Esophagus squamous epithelium (tissue), 5 donors: ENCODE measurements at regions not wholly inside any gene's neighbourhood (a gene's known extent, or its start where the extent isn't known, plus 50 kb on each side); places are given as distances from the start of the nearest gene placed in this dataset.

Experiments
- DNase-seq: peaks from one replicate; lab custom pipeline; 2025; lab: John Stamatoyannopoulos, UW
- H3K27ac ChIP-seq, 4 donors: fragments of 200-600 bp; sonication (generic); one replicate each; pipeline ENCODE4 v1.5.1; 2016 to 2019; ENCODE audit warnings: mild to moderate bottlenecking in 1 of 4
- H3K27me3 ChIP-seq, 4 donors: fragments of 200-600 bp; sonication (generic); 1 replicate in 3 of 4; 2 replicates in 1 of 4; pipeline versions ENCODE4 v1.5.1 to v1.6.0; 2017 to 2021; ENCODE audit warnings: antibody characterized with exemption in 1 of 4
- H3K36me3 ChIP-seq, 3 donors: fragments of 200-600 bp; sonication (generic); one replicate each; pipeline ENCODE4 v1.5.1; 2016 to 2019
- H3K4me1 ChIP-seq, 3 donors: fragments of 200-600 bp; sonication (generic); one replicate each; pipeline ENCODE4 v1.5.1; 2017 to 2019
- H3K4me3 ChIP-seq, 4 donors: fragments of 200-600 bp; sonication (generic); 1 replicate in 3 of 4; 2 replicates in 1 of 4; pipeline ENCODE4 v1.5.1; 2016 to 2019; ENCODE audit warnings: mild to moderate bottlenecking in 2 of 4, moderate library complexity in 1 of 4
- H3K9me3 ChIP-seq, 3 donors: fragments of 200-600 bp; sonication (generic); one replicate each; pipeline ENCODE4 v1.5.1; 2016 to 2019
- POLR2A ChIP-seq, 4 donors: fragments of 450-650 bp; IDR thresholded peaks; one replicate each; pipeline ENCODE4 v1.6.1; 2017; ENCODE audit warnings: antibody characterized with exemption in 4 of 4, mild to moderate bottlenecking in 4 of 4, moderate library complexity in 3 of 4
- WGBS, 2 donors: methylation state at CpG; one replicate each; pipeline ENCODE4 v1.1.5; 2018; 5-methylcytosine and 5-hydroxymethylcytosine counted together
- intact Hi-C: fragments of 100-400 bp; cut with DNase I; formaldehyde crosslinking; loops from one replicate; pipeline ENCODE4 v1.15.0; 2022
- TF ChIP-seq, protein P1 (sequence below), 6 experiments: fragments of 450-650 bp in 4 of 6; fragments of 200-600 bp in 2 of 6; sonication (generic) in 2 of 6; IDR thresholded peaks; one replicate each; pipeline ENCODE4 v1.5.1; 2016 to 2019; ENCODE audit warnings: antibody characterized with exemption in 6 of 6, mild to moderate bottlenecking in 4 of 6, moderate library complexity in 4 of 6
- donor health status: DM: yes; HTN: yes; CAD: no.

- Histone ChIP-seq H3K27me3 (no peaks in the 10 kb centered on the region), H3K4me1 (no peaks in the 10 kb centered on the region), H3K4me3 (no peak overlapping the region), H3K27ac (no peak overlapping the region), H3K9me3 (peaks cover 0 to 26% (median 0%) of the 10 kb centered on the region in 3 donors), H3K36me3 (no peaks in the 10 kb centered on the region)
- intact Hi-C loops = no loop called here
- no peak for DNase-seq
- TF ChIP-seq, protein P1, sequence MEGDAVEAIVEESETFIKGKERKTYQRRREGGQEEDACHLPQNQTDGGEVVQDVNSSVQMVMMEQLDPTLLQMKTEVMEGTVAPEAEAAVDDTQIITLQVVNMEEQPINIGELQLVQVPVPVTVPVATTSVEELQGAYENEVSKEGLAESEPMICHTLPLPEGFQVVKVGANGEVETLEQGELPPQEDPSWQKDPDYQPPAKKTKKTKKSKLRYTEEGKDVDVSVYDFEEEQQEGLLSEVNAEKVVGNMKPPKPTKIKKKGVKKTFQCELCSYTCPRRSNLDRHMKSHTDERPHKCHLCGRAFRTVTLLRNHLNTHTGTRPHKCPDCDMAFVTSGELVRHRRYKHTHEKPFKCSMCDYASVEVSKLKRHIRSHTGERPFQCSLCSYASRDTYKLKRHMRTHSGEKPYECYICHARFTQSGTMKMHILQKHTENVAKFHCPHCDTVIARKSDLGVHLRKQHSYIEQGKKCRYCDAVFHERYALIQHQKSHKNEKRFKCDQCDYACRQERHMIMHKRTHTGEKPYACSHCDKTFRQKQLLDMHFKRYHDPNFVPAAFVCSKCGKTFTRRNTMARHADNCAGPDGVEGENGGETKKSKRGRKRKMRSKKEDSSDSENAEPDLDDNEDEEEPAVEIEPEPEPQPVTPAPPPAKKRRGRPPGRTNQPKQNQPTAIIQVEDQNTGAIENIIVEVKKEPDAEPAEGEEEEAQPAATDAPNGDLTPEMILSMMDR (IDR thresholded peaks at IDR 0.05) = no peak
- TF ChIP-seq POLR2A (IDR thresholded peaks at IDR 0.05) = no peak
- 21 to 27% methylated on average over 3 of the region's 3 CpGs for WGBS, 2 donors
Measured at GRCh38 chr5:32880796-32881195, 169.7 kb downstream of the NPR3 start.

DNA sequence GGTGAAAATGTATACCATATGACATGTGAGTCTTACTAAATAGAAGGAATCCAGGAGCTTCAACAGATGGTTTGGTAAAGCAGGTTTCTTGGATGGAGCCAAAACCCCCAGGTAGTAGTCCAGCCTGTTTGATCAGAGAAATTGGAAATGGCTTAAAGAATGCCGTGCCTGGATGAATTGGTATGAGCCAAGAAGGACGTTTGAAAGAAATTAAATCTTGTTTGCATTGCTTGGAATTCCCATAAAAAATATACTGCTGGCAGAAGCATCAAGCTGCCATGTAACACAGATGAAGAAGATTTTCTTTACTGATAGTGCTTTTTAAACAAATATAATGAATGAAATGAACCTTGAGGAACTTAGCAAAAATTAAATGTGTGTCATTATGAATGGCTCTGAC lies 176.3 kb downstream of the NPR3 start:
- TF ChIP-seq, protein P1 (IDR thresholded peaks at IDR 0.05) = no peak
- no peak for TF ChIP-seq POLR2A (IDR thresholded peaks at IDR 0.05)
- Histone ChIP-seq H3K4me1 (no peaks in the 10 kb centered on the region), H3K9me3 (peaks cover 0 to 19% (median 0%) of the 10 kb centered on the region in 3 donors), H3K4me3 (no peak overlapping the region), H3K27ac (no peak overlapping the region), H3K27me3 (no peaks in the 10 kb centered on the region), H3K36me3 (no peaks in the 10 kb centered on the region)
- no peak for DNase-seq
- intact Hi-C loops = no loop called here
- 14 to 30% methylated on average over 2 of the region's 2 CpGs for WGBS, 2 donors

DNA sequence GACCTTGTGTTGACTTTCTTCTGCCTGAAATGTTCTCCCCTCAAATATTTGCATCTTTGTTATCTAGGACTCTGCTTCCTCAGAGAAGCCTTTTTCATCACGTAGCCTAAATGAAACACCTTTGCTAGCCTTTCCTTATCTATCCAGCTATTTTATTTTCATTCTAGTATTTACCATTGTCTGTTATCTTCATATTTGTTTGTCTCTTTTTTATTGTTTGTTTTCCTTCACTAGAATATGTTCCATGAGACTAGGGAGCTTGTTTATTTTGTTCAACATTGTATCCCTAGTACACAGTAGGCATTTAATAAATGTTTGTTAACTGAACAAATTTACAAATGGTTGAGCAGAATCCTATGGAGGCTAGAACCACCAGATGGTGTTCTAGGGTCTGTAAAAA lies 178.0 kb downstream of the NPR3 start:
- H3K36me3 ChIP-seq = no peaks in the 10 kb centered on the region
- no peak overlapping the region for H3K27ac ChIP-seq
- intact Hi-C loops = no loop called here
- H3K4me3 ChIP-seq = no peak overlapping the region
- TF ChIP-seq POLR2A (IDR thresholded peaks at IDR 0.05) = no peak
- TF ChIP-seq, protein P1 (IDR thresholded peaks at IDR 0.05) = no peak
- H3K9me3 ChIP-seq = peaks cover 0 to 2% (median 0%) of the 10 kb centered on the region in 3 donors
- H3K27me3 ChIP-seq = no peaks in the 10 kb centered on the region
- 13 to 45% methylated on average over 1 of the region's 1 CpG for WGBS, 2 donors
- no peaks in the 10 kb centered on the region for H3K4me1 ChIP-seq
- no peak for DNase-seq

DNA sequence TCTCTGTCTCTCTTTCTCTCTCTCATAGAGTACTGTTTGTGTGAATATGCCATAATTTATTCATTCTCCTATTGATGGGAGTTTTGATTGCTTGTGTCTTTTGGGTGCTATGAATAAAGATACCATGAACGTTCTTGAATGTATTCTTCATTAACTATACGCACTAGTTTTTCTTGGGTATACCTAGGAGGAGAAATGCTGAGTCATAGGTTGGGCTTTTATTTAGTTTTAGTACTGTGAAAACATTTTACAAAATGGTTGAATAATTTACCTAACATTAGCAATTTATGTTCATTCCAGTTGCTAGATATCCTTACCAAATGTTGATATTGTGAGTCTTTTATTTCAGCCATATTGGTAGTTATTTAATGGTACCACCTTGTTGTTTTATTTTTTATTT lies 192.5 kb downstream of the NPR3 start:
- intact Hi-C loops = no loop called here
- H3K9me3 ChIP-seq = peaks cover 0 to 13% (median 9%) of the 10 kb centered on the region in 3 donors
- no peak overlapping the region for H3K27ac ChIP-seq
- DNase-seq = no peak
- H3K27me3 ChIP-seq = no peaks in the 10 kb centered on the region
- no peak for TF ChIP-seq POLR2A (IDR thresholded peaks at IDR 0.05)
- TF ChIP-seq, protein P1 (IDR thresholded peaks at IDR 0.05) = no peak
- WGBS, 2 donors = 27 to 29% methylated on average over 2 of the region's 2 CpGs
- H3K36me3 ChIP-seq = no peaks in the 10 kb centered on the region
- H3K4me1 ChIP-seq = no peaks in the 10 kb centered on the region
- H3K4me3 ChIP-seq = no peak overlapping the region

GRCh38 chr5:32908641-32909040 lies 197.5 kb downstream of the NPR3 start:
- DNase-seq = no peak
- TF ChIP-seq, protein P1 (IDR thresholded peaks at IDR 0.05) = no peak
- no peak for TF ChIP-seq POLR2A (IDR thresholded peaks at IDR 0.05)
- WGBS, 2 donors = 42 to 67% methylated on average over 2 of the region's 2 CpGs
- Histone ChIP-seq H3K9me3 (no peaks in the 10 kb centered on the region), H3K27me3 (no peaks in the 10 kb centered on the region), H3K36me3 (no peaks in the 10 kb centered on the region), H3K4me3 (no peak overlapping the region), H3K4me1 (no peaks in the 10 kb centered on the region), H3K27ac (no peak overlapping the region)
- intact Hi-C loops = no loop called here
